GM18502 (cell line): ENCODE measurements at regions not wholly inside any gene's neighbourhood (a gene's known extent, or its start where the extent isn't known, plus 50 kb on each side); places are given as distances from the start of the nearest gene placed in this dataset.

Experiments used
- ATAC-seq: cut with Tn5 transposase; IDR thresholded peaks from one replicate; pipeline ENCODE4 v1.9.1; 2021; ENCODE audit warnings: mild to moderate bottlenecking; ENCODE audit not compliant: unreplicated experiment, poor library complexity

DNA sequence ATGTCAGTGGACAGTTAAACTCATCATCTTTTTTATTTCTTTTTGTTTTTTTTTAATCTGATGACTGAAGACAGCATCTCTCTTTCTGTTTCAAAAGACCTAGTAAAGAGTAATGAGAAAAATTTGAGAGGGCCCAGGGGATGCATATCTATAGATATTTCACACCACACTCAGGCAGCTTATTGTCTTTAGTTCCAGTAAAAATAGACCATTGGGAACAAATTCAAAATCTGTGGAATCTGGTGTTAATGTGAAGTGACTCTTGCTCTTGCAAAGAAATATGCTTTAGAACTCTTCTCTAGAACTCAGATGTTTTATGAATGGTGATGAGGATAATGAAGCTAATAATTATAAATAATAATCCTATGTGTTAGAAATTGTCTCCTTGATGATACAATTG, 214.5 kb upstream of the ATP2B1 start:
- ATAC-seq = no peak

DNA sequence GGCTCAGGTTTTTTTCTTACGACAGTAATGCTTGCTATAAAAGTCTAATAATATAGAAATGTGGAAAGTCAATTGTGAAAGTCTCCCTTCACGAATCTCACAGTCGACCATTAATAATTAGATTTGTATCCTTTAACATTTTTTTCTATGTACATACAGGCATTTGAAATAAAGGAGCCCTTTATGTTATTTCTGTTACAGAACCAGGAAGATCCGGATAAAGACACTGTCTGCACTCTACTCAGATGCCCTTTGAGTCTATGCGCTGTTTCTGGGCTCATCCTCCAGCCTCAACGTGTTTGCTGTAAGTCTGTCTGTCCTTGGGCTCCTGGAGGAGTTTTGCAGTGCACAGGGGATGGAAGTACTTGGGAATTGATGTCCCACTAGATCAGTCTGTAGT, 212.2 kb upstream of the ATP2B1 start:
- no peak for ATAC-seq

DNA sequence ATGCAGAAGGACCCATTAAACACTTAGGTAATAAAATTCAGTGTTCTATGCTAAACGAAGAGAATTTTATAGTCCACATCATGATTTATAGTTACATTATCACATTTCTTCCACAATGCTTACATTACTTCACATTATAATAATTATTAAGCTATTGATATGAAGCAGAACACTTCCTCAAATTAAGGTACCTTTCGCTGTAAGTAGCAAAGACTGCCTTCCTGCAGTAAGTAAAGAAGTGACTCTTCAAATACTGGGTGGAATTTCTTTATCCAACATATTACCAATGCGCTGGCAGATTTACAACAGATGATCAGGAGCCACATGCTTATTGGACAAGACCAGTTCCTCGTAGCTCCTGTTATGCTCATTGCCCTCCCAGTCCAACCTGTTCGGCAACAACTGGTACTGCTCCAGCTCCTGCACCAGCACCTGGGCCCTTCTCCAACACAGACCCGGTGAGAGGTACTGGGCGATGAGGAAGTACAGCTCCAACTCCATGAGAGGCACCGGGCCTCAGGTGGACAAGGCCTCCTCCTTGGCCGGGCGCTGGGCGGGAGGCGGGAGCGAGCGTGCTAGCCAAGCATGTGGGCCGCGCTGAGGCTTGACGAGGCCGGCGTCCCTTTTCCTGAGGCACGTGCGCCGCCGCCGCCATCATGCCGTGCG, 210.7 kb upstream of the ATP2B1 start:
- no peak for ATAC-seq

DNA sequence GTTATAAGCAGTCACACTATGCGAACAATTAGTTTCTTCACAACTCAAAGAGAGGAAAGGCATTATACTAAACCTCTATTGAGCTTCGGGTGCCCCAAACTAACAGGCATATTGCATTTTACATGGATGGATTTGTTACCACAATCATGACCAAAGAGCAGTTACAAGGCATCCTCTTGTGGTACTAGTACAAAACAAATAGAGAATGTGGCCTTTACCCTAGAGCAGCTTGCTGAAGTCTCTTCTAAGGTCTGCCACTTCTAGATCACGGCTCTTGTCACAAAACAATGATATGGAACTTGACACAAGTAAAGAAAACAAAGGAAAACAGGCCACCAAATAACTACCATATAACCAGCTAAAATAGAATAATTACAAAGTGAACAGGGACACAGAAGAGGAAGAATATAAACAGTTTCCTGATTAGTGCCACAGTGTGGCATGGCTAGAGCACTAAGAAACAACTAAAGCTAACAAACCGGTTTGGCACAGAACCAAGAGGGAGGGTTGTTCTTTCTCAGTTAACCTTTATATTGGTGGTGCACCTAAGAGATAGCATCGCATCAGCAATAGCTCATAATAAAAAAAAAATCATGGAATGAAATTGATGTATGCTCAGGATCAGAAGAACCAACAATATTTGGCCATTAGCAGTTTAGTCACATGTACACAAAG, 209.7 kb upstream of the ATP2B1 start:
- ATAC-seq = no peak

DNA sequence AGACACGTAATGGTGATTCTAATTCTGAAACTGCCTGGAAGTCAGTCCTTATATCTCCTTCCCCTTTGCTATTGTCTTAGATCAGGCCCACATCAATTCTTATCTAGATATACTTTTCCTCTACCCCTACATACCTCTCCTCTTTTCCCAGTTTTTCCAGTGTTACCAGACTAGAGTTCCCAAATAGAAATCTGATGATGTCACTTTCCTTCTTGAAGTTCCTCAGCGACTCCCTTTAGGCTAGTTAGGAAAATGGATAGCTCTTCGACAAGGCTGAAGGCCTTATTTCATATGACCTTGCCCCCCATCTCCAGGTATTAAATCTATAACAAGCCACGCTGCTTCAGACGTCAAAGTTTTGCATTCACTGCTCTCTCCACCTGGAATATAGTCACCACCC, 201.1 kb upstream of the ATP2B1 start:
- no peak for ATAC-seq

DNA sequence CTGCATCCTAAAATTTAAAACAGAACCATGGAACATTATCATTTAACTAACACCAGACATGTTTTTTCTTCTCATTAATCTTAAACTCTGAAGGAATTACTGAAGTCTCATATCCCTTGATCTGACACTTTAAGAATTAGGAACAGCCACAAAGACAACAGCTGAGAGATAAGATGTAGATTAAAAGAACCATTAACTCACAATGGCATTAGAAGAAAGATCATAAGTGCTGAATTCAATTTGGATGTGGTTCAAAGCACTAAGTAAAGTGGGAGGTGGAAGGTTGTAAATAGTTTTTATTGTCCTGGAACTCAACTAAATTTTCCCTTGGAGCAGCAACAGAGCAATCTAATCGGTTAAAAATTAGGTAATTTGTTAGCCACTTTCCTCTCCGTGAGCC, 199.0 kb upstream of the ATP2B1 start:
- ATAC-seq = no peak

DNA sequence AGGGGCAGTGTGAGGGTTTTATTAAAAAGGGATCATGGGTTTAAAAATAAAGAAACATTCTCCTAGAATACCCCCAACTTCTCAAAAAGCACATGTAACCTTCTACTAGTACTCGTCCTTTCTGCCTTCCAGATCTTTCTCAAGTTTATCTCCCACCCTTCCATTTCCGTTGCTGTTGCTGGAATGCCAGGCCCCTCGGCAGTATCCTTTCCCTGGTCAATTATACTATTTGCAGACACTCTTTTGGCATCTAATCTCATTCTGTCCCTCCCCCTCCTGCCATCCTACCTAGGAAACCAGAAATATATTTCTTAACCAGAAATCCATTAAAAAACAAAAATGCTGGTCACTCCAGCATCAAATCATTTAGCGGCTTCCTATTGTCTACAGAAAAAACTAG, 198.2 kb upstream of the ATP2B1 start:
- ATAC-seq = no peak

DNA sequence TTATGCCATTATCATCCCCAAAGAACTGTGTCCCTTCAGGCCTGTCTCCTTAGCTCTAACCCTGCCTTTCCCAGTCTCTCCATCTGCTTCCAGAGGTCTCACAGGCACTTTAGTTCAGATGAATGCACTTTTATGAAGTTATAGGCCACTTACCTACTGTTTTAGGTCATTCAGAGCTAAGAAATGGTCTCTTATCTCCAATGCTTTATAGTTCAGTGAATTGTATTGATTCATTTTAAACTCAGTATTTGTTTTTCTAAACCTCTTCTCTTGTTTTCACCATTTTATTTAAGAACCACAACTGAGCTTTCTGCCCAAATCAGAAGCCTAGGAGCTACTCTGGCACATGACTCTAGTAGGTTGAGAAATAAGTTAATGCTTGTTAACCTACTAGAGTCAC, 197.5 kb upstream of the ATP2B1 start:
- no peak for ATAC-seq

DNA sequence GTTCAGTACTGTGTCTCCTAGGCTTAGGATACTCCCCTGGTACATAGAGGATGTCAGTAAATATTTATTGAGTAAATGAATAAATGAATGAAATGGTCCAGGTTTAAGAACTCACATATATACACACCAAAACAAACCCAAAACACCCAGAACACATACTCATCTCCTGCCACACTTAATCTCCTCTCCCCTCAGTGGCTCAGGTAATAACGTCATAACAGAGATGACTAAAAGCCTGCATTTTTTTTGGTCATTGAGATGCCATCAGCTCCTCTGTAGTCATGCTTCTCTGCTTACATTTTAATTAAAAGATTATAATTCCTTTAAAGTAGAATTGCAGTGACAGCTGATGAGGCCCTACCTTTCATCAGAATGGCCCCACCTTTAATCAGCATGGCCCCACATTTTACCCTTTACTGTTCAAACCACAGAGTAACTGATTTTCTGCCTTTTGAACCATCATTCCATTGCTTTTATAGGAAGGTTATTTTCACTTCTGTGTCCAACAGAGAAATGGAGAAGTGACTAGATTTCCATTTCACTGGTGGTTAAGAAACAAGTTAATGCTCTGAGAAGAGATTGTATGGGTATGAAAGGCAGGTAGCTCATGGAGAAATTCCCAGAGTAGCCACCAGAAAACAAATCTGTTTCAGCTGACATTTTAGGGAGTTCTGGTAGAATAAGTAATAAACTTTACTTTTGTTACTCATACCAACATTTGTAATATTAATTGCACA, 193.4 kb upstream of the ATP2B1 start:
- no peak for ATAC-seq

DNA sequence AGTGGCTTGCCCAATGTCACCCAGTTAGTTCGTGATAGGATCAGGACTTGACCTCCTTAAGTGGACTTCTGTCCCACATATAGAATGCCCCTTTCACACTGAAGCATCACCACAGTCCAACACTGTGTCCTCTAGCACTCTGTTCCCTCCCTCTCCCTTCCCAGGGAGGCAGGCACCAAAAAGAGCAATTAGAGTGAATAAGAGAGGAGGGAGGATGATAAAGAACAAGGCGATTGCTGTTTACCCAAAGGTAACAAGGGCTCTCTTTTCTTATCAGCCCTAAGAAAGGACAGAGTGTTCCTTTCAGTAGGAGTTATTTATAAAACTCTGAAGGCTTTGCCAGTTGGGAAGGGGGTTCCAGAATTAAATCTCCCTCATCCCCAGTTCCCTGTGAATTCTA, 192.7 kb upstream of the ATP2B1 start:
- ATAC-seq = no peak

DNA sequence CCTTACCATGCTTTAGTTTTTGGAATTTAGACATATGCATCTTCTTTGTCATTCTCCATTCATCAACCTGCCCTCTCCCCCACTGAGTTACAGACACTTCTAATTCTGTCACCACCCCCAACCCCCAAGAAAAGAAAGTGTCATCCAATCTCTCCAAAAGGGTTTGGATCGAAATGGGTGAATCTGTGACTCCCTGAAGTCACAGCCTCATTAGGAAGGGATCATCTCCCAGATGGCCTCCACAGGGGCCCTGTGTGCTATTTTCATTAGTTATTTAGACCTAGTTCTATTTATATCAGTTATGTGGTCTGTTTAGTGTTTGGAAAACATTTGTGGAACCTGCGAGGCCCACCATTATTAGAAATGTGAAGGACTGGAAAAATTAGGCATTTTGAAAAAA, 191.0 kb upstream of the ATP2B1 start:
- ATAC-seq = no peak

DNA sequence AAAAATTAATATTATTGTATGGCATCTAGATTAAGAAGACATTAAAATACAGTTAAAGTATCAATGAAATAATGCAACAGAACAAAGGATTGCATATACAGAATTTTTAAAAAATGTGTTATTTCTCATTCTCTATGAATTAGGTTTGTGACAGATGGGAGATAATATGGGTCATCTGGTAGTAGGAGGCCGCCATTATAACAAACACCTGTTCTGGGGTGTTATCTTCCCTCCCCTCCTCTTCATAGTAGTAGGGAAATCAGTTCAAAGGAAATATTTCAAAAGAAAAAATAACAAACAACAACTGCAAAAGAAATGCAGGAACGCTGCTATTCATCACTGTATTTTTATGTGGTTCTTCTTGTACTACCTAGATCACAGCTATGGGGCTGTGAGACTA, 187.0 kb upstream of the ATP2B1 start:
- no peak for ATAC-seq

DNA sequence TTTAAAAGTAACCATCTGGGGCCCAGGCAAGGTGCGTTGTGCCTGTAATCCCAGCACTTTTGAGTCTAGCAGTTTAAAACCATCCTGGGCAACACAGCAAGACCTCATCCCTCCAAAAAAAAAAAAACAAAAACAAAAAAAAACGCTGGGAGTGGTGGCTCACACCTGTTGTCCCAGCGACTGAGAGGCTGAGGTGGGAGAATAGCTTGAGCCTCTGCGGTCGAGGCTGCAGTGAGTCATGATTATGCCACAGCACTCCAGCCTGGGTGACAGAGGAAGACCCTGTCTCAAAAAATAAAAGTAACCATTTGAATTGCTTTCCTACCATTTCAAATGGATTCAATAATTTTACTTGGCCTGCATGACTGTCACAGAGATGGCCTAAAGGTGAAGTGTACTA, 186.5 kb upstream of the ATP2B1 start:
- no peak for ATAC-seq

DNA sequence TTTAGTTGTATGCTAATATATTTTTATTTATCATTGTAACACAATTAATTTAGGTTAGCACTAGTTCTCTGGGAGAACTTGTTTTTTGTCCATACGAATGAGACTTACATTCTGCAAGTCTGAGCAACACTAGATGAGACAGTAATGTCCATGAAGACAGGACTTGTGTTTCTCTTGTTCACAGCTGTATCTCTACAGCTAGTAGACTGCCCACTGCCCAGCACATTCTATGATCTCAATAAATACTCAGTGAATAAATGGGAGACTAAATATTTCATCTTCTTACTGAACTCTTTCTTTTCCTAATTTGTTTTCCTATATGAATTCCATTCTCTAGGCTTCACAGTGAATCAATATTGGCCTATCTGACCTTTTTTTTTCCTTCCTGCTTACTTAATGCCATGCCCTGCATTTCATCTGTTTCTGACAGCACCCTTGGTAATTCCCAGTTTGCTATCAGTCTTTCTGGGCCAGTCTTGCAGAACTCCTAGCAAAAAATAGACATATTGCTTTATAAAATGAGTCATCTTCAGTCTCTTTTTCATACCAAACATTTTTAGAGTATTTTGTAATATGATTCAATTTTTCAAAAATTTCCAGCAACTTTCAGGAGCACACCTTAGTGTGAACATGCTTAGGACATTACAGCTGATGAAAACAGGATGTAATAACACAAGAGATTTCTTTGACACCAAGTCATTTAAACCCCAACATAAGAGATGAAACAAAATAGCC, 185.5 kb upstream of the ATP2B1 start:
- ATAC-seq = no peak

DNA sequence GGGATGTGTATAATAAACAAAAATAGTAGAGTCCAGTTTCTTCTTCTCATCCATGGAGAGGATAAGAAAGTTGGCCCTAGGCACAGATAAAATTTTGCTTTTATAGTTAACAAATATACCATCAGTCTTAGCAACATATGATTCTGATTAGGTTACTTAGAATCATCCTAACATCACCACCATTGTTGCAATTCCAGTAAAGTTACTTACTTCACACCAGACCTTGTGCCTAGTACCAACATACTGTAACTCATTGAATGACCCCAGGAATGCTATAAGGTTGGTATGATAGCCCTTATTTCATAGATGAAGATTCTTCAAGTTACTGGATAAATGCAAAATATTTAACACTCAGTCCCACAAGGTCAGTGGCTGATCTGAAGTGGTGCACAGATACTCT, 183.8 kb upstream of the ATP2B1 start:
- ATAC-seq = no peak

DNA sequence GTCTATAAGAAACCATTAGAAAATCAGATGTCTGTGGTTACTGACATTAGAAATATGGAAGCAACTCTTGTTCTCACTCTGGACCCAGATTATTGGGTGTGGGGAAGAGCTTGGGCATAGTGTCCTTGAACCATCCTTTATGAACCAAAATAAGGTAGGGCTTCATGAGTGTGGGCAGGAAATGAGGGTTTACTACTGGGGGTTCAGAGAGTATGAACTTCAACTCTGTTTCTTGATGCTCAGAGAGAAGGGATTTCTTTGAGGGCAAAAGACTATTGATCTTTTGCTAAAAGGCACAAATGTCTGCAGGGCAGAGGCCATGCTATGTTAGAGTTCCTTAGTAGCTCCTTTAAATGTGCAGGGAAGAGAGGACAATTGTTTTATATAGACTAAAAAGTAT, 183.3 kb upstream of the ATP2B1 start:
- ATAC-seq = no peak

DNA sequence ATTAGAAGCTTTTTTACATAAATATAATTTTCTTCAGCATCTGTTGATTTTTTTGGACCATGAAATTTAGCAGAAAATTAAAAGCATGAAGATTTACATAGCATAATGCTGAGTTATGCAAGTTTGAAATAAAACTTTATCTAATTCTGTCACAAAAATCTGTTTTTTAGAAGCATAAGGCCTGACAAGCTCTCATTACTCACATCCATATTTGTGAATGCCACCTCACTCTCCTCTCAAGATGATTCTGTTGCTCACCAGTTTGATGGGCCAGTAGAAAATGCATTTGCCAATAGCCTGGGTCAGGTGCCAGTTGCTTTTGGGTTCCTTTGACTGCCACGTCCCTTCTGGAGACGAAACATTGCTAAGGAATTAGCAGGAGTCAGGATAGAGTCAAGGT, 181.5 kb upstream of the ATP2B1 start:
- ATAC-seq = no peak

DNA sequence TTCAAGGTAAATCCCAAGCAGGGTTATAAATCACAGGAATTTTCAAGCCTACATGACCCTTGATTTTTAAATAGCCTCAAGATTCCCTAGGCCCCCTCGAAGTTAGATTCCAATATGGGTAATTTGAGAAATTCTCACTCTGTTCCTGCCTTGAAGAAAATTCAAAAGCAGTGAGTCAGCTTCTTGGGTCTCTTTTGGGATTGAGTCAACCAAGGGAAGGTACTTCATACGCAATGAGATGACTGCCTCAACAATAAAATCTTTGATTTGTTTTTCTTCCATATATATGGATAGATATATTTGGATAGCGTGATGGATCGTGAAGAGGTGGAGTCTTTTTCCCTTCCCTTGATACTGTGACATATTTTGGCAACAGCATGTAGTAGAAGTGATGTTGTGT, 180.4 kb upstream of the ATP2B1 start:
- no peak for ATAC-seq

DNA sequence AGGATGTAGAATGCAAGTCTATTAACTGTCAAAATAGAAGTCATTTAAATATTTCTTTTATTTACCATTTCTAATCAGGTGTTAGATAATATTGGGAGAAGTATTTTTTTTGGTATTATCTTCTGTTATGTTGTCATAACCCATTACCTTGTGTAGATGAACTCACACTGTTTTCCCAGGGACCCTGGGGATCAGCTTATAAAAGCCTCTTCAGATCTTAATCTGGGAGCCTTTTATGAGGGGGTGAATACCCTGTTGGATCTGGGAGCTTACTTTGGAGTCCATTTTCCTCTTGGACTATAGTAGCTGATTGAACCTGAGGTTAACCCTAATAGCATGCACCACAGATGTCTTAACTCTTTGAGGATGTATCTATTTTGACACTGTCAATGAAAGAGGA, 176.3 kb upstream of the ATP2B1 start:
- ATAC-seq = no peak

DNA sequence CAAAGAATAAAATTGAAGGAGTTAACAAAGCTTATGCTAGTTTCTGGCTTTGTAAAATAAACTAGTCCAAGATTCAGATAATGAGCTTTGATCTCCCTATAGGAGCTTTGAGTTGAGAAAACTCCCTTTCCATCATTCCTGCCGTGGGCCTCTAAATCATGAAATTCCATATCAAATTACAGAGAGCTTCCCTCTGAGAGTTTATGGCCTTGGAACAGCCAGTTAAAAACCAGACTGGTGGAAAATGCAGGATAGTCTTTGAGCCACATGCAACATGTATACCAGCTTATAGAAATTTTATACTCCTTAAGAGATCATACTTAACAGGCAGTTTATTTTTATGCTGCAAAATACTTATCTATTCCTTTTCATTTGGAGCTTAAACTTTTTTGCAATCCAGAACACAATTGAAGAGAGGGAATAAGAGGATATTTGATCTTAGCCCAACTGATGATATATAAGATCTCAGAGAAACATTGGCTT, 175.8 kb upstream of the ATP2B1 start:
- ATAC-seq = no peak
